HEK293 (cell line): ENCODE measurements at regions not wholly inside any gene's neighbourhood (a gene's known extent, or its start where the extent isn't known, plus 50 kb on each side); places are given as distances from the start of the nearest gene placed in this dataset.

Experiments used
- GFI1B ChIP-seq: fragments of 450-650 bp; formaldehyde crosslinking; IDR thresholded peaks from 2 replicates; pipeline ENCODE4 v1.5.1; 2016; ENCODE audit warnings: missing biosample characterization, missing genetic modification characterization
- ZBTB17 ChIP-seq: fragments of 450-650 bp; formaldehyde crosslinking; IDR thresholded peaks from 2 replicates; pipeline ENCODE4 v1.5.1; 2016; ENCODE audit warnings: missing biosample characterization, missing genetic modification characterization
- TF ChIP-seq, protein P1 (sequence below): fragments of 450-650 bp; formaldehyde crosslinking; IDR thresholded peaks from 2 replicates; pipeline ENCODE4 v1.5.1; 2016; ENCODE audit warnings: missing biosample characterization, missing genetic modification characterization

- TF ChIP-seq, protein P1, sequence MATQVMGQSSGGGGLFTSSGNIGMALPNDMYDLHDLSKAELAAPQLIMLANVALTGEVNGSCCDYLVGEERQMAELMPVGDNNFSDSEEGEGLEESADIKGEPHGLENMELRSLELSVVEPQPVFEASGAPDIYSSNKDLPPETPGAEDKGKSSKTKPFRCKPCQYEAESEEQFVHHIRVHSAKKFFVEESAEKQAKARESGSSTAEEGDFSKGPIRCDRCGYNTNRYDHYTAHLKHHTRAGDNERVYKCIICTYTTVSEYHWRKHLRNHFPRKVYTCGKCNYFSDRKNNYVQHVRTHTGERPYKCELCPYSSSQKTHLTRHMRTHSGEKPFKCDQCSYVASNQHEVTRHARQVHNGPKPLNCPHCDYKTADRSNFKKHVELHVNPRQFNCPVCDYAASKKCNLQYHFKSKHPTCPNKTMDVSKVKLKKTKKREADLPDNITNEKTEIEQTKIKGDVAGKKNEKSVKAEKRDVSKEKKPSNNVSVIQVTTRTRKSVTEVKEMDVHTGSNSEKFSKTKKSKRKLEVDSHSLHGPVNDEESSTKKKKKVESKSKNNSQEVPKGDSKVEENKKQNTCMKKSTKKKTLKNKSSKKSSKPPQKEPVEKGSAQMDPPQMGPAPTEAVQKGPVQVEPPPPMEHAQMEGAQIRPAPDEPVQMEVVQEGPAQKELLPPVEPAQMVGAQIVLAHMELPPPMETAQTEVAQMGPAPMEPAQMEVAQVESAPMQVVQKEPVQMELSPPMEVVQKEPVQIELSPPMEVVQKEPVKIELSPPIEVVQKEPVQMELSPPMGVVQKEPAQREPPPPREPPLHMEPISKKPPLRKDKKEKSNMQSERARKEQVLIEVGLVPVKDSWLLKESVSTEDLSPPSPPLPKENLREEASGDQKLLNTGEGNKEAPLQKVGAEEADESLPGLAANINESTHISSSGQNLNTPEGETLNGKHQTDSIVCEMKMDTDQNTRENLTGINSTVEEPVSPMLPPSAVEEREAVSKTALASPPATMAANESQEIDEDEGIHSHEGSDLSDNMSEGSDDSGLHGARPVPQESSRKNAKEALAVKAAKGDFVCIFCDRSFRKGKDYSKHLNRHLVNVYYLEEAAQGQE (tag by site-specific recombination): no peak
- TF ChIP-seq ZBTB17 (tag by site-specific recombination) (no peak), GFI1B (tag by site-specific recombination) (no peak)
These were observed 478.5 kb downstream of the ADGRL2 start for GRCh38 chr1:82279241-82279640.
